ENCODE measurements at regions not wholly inside any gene's neighbourhood (a gene's known extent, or its start where the extent isn't known, plus 50 kb on each side); places are given as distances from the start of the nearest gene placed in this dataset.
"Not testable (repeated sequence)": the region's sequence is repeated elsewhere in the genome, so short reads cannot be mapped to it uniquely, and the experiment has no call there.

DNA sequence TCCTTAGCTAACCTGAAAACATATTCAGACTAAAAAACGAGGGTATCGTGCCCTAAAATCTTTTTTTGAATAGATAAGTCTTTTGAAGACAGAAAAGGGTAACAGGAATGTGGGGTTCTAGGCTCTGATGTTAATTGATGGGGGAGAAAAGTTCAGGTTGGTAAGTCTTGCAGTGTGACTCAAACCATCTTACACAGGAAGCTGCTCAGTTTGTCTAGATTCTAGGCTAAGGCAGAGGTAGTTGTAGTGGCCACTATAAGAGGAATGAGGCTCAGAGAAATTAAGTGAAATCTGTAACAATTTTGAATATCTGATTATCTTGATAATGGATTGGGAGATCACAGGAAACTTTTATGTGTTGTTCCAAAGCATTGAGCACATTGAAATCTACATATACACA is 267.9 kb downstream of the PDCD6IP start:
- DNase-seq = no peak

DNA sequence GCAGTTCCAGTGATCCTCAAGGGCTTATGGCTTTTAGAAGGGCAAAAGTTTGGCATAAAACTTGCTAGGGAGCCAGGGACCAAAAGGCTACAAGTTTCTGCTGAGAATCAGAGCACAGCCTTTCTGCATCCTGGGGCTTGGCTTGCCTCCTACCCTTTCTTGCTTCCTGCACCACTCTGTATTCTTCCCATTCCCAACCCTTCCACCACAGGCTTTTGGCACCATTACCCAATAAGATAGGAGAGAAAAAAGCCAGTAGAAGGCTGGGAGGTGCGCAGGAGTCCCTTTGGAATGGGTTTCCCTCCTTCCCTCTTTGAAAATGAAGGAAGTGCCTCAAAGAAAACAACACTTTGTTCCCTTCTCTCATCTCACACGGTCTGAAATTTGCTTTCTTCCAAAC is 268.6 kb downstream of the PDCD6IP start:
- no peak for DNase-seq

GRCh38 chr3:34067536-34068051 is 269.2 kb downstream of the PDCD6IP start:
- DNase-seq = no peak

DNA sequence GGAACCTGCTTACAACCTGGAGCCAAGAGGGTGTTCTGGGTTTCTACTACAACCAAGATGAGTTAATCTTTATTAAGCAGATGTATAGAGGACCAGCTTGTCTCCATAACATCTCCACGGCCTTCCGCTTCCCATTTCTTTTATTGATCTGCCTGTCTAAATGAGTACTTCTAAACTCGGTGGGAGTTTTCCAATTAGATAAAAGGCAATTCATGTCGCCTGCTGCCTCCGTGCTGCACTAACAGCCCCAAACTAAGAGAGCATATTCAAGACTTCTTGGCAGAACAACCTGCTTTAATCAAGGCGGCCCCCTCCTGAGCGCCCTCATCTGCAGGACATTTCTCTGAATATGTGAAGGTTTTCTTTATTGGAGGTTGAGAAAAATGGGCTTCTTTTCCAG is 270.1 kb downstream of the PDCD6IP start:
- no peak for DNase-seq

DNA sequence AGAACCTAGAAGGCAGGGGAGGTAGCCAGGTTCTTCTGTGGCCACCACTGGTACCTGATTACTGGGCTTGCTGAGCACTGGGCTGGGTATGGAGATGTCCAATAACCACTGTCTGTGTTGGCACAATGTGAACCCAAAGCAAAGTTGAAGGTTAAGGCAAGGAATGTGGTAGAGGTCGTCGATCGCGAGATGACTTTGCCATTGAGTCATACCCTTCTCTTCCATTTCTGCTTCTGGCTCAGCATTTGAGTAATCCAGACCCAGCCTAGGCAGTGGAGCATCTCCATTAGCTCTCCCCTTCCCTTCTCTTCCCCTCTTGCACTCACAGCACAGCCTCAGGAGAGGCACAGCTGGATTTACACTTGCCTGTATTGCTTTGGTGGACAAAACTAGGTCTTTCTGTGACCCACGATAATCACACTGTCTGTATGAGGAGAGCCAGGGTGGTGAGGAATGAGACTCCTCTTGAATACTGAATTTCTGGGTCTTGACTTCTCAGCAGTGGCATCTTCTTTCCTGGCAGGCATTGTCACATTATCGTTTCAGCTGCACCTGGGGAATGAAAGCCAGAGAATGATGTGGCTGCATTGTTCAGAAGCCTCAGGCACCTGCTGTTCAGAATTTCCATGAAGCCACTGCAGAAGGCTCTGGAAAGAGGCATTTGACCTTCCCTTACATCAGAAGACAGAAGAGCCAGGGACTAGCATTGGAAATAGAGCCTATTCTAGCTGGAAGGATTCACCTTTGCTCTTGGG is 272.6 kb downstream of the PDCD6IP start:
- DNase-seq = no peak

DNA sequence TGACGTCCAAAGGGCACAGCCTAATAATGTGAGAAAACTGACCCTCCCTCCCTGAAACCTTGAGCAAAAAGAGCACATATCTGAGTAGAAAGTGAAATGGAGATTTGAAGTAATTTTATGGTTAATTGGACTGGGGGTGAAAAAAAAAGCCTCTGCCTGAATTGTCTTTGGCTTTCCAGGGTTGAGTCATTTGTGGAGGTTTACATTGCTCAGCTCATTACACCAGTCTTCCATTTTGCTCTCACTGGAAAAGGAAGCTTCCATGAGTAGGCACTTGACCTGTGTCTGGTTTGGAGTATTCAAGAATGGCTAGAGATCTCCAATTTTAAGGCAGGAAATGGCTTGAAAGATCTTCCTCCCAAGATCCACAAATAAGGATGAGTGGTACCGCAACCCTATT is 273.9 kb downstream of the PDCD6IP start:
- no peak for DNase-seq

GRCh38 chr3:34073111-34073510 is 274.7 kb downstream of the PDCD6IP start:
- DNase-seq = no peak

DNA sequence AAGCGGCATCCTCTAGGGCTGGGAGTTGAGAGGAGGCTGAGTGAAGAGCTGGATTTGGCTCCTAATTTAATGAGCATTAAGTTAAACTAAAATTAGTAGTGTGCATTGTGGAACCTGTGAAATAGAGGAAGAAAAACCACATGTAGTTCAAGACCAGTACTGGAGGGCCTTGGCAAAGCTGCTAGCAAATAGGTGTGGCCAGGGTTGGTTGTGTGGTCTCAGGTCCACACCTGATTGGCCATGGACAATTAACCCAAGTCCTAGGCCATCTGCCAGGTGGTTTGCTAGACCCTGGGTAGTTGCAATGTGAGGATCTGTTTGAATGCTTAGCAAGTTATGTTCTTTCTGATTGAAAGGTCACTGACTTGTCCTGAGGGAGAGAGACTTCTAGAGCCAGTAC is 275.5 kb downstream of the PDCD6IP start:
- no peak for DNase-seq

DNA sequence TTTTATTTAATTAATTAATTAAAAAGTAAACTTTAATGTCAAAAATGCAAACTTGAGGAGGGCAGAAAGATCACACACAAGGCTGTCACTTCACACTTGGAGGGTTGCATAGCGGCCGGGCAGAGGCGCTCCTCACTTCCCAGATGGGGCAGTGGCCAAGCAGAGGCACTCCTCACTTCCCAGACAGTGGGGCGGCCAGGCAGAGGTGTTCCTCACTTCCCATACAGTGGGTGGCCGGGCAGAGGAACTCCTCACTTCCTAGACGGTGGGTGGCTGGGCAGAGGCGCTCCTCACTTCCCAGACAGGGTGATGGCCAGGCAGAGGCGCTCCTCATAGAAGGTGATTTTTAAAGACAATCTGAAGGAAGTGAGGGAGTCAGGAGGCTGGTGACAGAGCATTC is 277.5 kb downstream of the PDCD6IP start:
- no peak for DNase-seq

- DNase-seq = peak; percentile 17
Observed at GRCh38 chr3:34077417-34078195, 279.2 kb downstream of the PDCD6IP start.

DNA sequence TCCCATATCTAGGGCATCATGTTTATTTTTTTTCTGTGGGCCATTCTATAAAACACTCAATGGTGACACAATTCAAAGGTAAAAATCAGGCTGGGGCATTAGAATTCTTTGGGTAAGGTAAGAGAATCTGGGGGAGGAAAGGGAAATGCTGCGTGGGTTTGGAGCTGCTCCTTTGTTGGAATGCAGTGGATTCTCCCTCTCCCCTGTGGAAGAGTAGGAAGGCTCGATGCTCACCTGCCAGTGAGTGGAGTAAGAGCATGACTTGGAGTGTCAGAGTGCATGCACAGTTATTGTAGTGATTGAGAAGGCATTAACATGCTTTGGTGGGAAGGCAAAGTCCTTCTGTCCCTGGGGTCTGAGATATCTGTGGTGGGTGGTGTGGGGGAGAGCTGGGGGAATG is 280.0 kb downstream of the PDCD6IP start:
- no peak for DNase-seq

DNA sequence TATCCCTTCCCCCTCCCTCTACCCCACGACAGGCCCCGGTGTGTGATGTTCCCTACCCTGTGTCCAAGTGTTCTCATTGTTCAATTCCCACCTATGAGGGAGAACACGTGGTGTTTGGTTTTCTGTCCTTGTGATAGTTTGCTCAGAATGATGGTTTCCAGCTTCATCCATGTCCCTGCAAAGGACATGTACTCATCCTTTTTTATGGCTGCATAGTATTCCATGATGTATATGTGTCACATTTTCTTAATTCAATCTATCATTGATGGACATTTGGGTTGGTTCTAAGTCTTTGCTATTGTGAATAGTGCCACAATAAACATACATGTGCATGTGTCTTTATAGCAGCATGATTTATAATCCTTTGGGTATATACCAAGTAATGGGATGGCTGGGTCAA is 281.4 kb downstream of the PDCD6IP start:
- DNase-seq = not testable (repeated sequence)

DNA sequence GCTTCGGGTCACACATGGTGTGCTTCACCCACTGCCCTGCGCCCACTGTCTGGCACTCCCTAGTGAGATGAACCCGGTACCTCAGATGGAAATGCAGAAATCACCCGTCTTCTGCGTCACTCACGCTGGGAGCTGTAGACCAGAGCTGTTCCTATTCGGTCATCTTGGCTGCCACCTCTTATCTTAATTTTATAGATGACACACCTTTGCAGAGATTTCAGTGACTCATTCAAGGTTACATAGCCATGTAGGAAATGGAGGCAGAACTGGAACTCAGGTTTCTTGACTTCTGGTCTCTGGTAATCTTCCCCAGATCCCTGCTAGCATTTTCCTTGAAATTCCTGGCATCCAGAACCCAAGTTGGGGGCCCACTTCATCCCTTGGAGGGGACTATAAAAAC is 291.9 kb downstream of the PDCD6IP start:
- DNase-seq = not testable (repeated sequence)

GRCh38 chr3:34090876-34091275 is 292.4 kb downstream of the PDCD6IP start:
- no peak for DNase-seq

DNA sequence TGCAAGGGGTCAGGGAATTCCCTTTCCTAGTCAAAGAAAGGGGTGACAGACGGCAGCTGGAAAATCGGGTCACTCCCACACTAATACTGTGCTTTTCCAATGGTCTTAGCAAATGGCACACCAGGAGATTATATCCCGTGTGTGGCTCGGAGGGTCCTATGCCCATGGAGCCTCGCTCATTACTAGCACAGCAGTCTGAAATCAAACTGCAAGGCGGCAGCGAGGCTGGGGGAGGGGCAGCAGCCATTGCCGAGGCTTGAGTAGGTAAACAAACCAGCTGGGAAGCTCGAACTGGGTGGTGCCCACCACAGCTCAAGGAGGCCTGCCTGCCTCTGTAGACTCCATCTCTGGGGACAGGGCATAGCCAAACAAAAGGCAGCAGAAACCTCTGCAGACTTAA is 295.9 kb downstream of the PDCD6IP start:
- not testable (repeated sequence) for DNase-seq

DNA sequence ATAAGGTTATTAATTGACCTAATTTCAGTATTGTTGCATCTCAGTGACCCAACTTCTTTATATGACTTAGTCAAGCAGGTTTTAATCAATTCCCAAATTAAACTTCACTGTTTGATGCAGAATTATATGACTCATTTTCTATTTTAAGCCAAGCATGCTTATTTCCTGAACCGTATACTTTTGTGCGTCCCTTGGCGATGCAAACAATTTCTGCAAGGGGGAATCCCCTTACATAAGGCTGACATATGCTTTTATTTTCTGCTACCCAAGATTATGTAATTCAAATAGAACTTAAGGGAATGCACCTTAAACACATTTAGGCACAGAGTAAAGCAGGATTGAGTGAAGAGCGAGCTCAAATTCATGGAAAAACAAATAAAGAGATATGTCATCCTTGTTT is 303.9 kb downstream of the PDCD6IP start:
- no peak for DNase-seq

DNA sequence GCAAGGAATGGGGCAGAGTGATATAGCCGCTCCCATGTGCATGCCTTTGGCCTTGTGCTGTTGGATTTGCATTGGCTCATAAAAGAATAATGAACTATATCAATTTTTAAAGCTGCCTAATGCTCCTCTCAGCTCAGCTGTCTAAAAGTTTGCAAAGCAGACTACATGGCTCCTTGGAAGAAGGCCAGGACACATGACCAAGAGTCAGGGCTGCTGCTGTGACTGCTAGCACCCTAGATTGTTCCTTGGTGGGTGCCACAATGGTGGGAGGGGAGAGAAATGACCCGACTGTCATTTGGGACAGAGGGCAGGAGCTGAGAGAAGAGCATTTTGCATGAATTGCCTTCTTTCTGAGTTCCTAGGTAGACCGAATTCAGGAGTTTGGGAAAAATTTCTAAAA is 307.9 kb downstream of the PDCD6IP start:
- no peak for DNase-seq

- DNase-seq = peak; percentile 24
Observed at GRCh38 chr3:34106879-34107278, 308.4 kb downstream of the PDCD6IP start.

DNA sequence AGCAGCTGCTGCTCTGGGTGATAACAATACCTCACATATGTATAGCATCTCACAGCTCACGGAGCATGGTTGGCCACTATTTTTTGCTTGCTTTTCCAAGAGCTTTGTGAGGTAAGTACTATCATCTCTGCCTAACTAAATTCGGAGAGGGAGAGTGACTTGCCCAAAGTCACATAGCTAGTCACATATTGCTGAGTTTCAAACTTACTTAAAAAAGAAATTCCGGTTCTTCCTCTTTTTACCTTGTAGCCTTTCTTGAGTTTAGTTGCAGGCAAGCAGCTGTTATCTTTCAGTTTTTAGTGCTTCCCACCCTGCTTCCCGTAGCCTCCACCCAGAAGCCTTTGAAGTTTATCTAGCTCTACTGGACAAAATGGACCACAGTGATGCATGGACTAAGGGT is 309.2 kb downstream of the PDCD6IP start:
- DNase-seq = no peak

- DNase-seq = no peak
Observed at GRCh38 chr3:34109021-34109420, 310.6 kb downstream of the PDCD6IP start.

DNA sequence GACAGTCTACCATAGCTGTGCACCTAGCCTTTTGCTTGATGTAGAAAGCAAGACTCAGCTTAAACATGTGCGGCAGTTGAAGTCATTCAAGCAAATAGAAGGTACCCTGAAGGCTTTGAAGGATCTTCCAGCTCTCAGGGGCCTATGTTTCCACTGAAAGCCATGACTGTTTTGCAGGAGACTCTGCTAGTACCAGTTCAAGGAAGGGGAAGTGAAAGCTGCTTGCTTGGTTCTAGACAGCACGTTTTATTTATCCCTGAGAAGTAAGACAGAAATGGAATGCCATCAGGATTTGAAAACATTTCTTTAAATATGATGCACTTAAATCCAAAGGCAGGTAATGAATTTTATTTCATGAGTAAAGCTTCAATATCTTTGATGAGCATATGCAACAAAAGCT is 311.4 kb downstream of the PDCD6IP start:
- no peak for DNase-seq

GRCh38 chr3:34111361-34111760 is 312.9 kb downstream of the PDCD6IP start:
- DNase-seq = no peak

DNA sequence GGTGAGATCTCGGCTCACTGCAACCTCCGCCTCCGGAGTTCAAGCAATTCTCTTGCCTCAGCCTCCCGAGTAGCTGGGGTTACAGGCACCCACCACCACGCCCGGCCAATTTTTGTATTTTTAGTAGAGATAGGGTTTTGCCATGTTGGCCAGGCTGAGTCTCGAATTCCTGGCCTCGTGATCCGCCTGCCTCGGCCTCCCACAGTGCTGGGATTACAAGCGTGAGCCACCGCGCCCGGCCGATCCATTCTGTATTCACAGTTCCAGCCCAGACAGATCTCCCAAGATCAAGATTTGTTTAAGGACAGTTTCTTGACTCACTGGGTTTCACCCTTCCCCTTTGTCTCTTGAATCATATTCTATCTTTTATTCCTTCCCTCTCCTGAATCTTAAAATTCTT is 313.8 kb downstream of the PDCD6IP start:
- not testable (repeated sequence) for DNase-seq

DNA sequence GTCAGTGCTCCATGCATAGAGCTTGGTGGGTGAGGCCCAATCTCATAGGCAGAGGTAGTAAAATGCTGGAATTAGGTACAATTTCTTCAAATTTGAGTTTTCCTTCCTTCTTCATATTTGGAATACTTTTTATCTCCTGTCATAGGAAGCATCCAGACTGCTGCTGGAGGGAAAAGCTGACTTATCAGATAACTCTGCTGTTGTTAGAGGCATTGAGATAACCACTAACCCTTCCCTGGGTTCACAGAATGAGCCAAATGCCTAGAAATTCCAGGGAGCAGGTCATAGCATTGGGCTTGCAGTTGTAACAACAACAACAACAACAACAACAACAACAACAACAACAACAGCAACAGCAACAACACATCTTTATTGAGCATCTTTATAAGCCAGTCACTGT is 332.7 kb downstream of the PDCD6IP start:
- DNase-seq = peak; percentile 4
